PC-3 (cell line): ENCODE measurements at regions not wholly inside any gene's neighbourhood (a gene's known extent, or its start where the extent isn't known, plus 50 kb on each side); places are given as distances from the start of the nearest gene placed in this dataset.

Experiments used
- ATAC-seq: fragments of 200-7000 bp; cut with Tn5 transposase; 2 replicates; pipeline ENCODE4 v1.9.1; 2020; ENCODE audit warnings: mild to moderate bottlenecking, moderate library complexity
- BruUV-seq: library from RNA; stranded (reverse); fragments of 400-500 nt; replicated peaks from 2 replicates; lab custom pipeline; 2021; lab: Mats Ljungman, UMichigan
- CTCF ChIA-PET: fragments of 300-600 bp; sonication (Branson Sonifier 250); formaldehyde crosslinking; loops from one replicate; lab custom pipeline; 2022; ENCODE audit warnings: antibody characterized with exemption; lab: Charles Lee
- POLR2A ChIA-PET: fragments of 300-600 bp; sonication (Branson Sonifier 250); formaldehyde crosslinking; loops from one replicate; lab custom pipeline; 2022; ENCODE audit warnings: antibody characterized with exemption; ENCODE audit not compliant: unreplicated experiment; lab: Charles Lee
- DNase-seq: peaks from one replicate; pipeline ENCODE4 v3.0.0-alpha.2; 2015
- H2AFZ ChIP-seq: fragments of 300-600 bp; sonication (generic); 2 replicates; pipeline ENCODE4 v1.6.0; 2016; ENCODE audit warnings: antibody characterized with exemption, low read length
- H3F3A ChIP-seq: fragments of 300-600 bp; sonication (generic); one replicate; pipeline ENCODE4 v1.6.0; 2017; ENCODE audit warnings: antibody characterized with exemption, low read length, control low read depth, mild to moderate bottlenecking; ENCODE audit not compliant: unreplicated experiment
- H3K27ac ChIP-seq: fragments of 300-600 bp; sonication (generic); 2 replicates; pipeline ENCODE4 v1.5.1; 2016; ENCODE audit warnings: mild to moderate bottlenecking, low read length
- H3K27me3 ChIP-seq: fragments of 300-600 bp; sonication (generic); 2 replicates; pipeline ENCODE4 v1.6.1; 2016; ENCODE audit warnings: low read length, mixed read lengths
- H3K36me3 ChIP-seq: fragments of 300-600 bp; sonication (generic); 2 replicates; pipeline ENCODE4 v1.6.1; 2016; ENCODE audit warnings: low read depth, mixed run types, low read length, mixed read lengths
- H3K4me1 ChIP-seq: fragments of 300-600 bp; sonication (generic); 2 replicates; pipeline ENCODE4 v1.5.1; 2016; ENCODE audit warnings: low read length; ENCODE audit not compliant: insufficient read depth
- H3K4me2 ChIP-seq: fragments of 300-600 bp; sonication (generic); 2 replicates; pipeline ENCODE4 v1.6.0; 2016; ENCODE audit warnings: low read length
- H3K4me3 ChIP-seq: fragments of 300-600 bp; sonication (generic); 2 replicates; pipeline ENCODE4 v1.5.1; 2016; ENCODE audit warnings: mild to moderate bottlenecking, low read length, mixed read lengths
- H3K79me2 ChIP-seq: fragments of 300-600 bp; sonication (generic); 2 replicates; pipeline ENCODE4 v1.6.1; 2017; ENCODE audit warnings: low read length, mixed read lengths
- H3K9ac ChIP-seq: fragments of 300-600 bp; sonication (generic); 2 replicates; pipeline ENCODE4 v1.6.0; 2016; ENCODE audit warnings: mild to moderate bottlenecking, low read length
- H3K9me2 ChIP-seq: fragments of 300-600 bp; sonication (generic); replicated peaks from 2 replicates; pipeline ENCODE4 v1.6.1; 2016; ENCODE audit warnings: mixed run types, low read length, mixed read lengths
- H3K9me3 ChIP-seq: fragments of 300-600 bp; sonication (generic); 2 replicates; pipeline ENCODE4 v1.6.1; 2016; ENCODE audit warnings: low read length, mixed read lengths
- H4K20me1 ChIP-seq: fragments of 300-600 bp; sonication (generic); 2 replicates; pipeline ENCODE4 v1.6.1; 2016; ENCODE audit warnings: low read length, mixed read lengths
- EZH2 ChIP-seq: fragments of 300-600 bp; sonication (generic); IDR thresholded peaks from one replicate; pipeline ENCODE4 v1.6.1; 2017; ENCODE audit warnings: antibody characterized with exemption, mild to moderate bottlenecking, low read length; ENCODE audit not compliant: unreplicated experiment
- EZH2phosphoT487 ChIP-seq: fragments of 300-600 bp; sonication (generic); IDR thresholded peaks from 2 replicates; pipeline ENCODE4 v1.6.1; 2018; ENCODE audit warnings: mild to moderate bottlenecking, antibody characterized with exemption, low read length, borderline replicate concordance
- intact Hi-C: fragments of 100-400 bp; cut with micrococcal nuclease; formaldehyde crosslinking; loops from 2 replicates; pipeline ENCODE4 v1.9.0; 2023
- TF ChIP-seq, protein P1 (sequence below): fragments of 300-600 bp; sonication (generic); conservative IDR thresholded peaks from 2 replicates; pipeline ENCODE4 v1.5.1; 2017; ENCODE audit warnings: antibody characterized with exemption, low read depth, mild to moderate bottlenecking, low read length

DNA sequence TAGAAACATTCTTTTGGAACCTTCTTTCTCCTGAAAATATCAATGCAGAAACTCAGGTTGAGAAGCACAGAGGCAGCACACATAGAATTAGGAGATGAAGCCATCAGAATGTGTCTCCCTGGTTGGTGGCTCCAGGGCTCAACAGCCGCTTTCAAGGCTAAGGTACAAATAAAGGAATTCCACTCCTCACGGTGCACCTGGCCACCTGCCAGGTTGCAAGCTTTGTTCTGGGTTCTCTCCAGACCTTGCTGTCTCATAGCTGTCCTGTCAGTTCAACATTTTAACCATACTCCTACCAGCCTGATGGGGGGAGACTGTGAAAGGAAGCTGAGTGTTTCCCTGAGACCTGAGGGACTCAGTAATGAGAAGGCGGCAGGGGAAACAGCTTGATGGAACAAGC lies 96.3 kb upstream of the HPF1 start:
- ATAC-seq (no peak), DNase-seq (no peak)
- intact Hi-C loops: no loop called here
- Histone ChIP-seq H3K9me2 (no peaks in the 10 kb centered on the region), H3K27ac (no peak overlapping the region), H3K9ac (no peak overlapping the region), H3K4me2 (no peak overlapping the region), H3K36me3 (no peaks in the 10 kb centered on the region), H2AFZ (no peak overlapping the region), H4K20me1 (no peaks in the 10 kb centered on the region), H3F3A (no peaks in the 10 kb centered on the region), H3K9me3 (no peaks in the 10 kb centered on the region), H3K79me2 (no peaks in the 10 kb centered on the region), H3K4me3 (no peak overlapping the region), H3K27me3 (peaks cover 38% of the 10 kb centered on the region; the same call in 1 of the 2 replicates), H3K4me1 (no peaks in the 10 kb centered on the region)
- ChIA-PET CTCF (no interaction called here), POLR2A (no interaction called here)
- BruUV-seq: no TSS peak
- TF ChIP-seq EZH2 (no peak), EZH2phosphoT487 (no peak)
- TF ChIP-seq, protein P1, sequence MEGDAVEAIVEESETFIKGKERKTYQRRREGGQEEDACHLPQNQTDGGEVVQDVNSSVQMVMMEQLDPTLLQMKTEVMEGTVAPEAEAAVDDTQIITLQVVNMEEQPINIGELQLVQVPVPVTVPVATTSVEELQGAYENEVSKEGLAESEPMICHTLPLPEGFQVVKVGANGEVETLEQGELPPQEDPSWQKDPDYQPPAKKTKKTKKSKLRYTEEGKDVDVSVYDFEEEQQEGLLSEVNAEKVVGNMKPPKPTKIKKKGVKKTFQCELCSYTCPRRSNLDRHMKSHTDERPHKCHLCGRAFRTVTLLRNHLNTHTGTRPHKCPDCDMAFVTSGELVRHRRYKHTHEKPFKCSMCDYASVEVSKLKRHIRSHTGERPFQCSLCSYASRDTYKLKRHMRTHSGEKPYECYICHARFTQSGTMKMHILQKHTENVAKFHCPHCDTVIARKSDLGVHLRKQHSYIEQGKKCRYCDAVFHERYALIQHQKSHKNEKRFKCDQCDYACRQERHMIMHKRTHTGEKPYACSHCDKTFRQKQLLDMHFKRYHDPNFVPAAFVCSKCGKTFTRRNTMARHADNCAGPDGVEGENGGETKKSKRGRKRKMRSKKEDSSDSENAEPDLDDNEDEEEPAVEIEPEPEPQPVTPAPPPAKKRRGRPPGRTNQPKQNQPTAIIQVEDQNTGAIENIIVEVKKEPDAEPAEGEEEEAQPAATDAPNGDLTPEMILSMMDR: no peak

DNA sequence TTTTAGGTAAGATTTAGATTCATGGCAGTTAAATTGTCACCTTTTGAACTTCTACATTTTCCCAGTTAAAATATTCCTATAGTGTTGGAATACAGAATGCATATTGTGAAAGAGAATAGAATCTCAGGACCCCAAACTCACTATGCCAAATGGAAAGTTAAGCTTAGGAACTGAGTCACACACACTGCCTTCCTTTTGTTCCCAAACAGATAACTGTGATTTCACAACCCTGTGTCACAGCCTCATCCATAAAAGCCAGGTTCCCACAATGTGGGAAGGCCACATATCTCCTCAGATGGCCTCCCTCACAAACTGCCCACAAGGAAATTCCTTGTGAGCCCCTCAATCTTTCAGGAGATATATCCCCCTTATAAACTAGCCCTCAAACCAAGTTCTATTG lies 94.7 kb upstream of the HPF1 start:
- TF ChIP-seq EZH2 (no peak), EZH2phosphoT487 (no peak)
- TF ChIP-seq, protein P1: no peak
- POLR2A ChIA-PET: no interaction called here
- DNase-seq: no peak
- Histone ChIP-seq H4K20me1 (no peaks in the 10 kb centered on the region), H3K79me2 (no peaks in the 10 kb centered on the region), H3K9me3 (no peaks in the 10 kb centered on the region), H3K4me2 (no peak overlapping the region), H3F3A (no peaks in the 10 kb centered on the region), H3K27ac (no peak overlapping the region), H2AFZ (no peak overlapping the region), H3K36me3 (no peaks in the 10 kb centered on the region), H3K27me3 (peaks cover 43% of the 10 kb centered on the region; the same call in 1 of the 2 replicates), H3K4me3 (no peak overlapping the region), H3K9ac (no peak overlapping the region), H3K9me2 (no peaks in the 10 kb centered on the region), H3K4me1 (no peaks in the 10 kb centered on the region)
- CTCF ChIA-PET: no interaction called here
- intact Hi-C loops: no loop called here
- ATAC-seq: no peak
- no TSS peak for BruUV-seq

DNA sequence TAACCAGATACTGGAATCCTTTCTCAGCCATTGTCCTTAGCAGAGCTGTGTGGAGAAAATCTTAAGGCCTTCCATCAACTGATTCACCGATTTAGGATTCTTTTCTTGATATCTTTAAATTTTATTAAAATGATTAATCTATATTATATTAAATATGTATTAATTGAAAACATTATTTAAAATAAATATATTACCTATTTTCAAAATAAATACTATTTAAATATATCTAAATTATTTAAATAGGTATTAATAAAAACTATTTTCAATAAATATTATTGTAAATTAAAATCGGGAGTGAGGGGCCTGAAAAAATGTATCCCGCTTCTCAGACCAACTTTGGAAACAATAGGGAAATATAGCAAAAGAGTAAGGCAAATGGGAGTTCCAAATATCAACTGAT lies 94.0 kb upstream of the HPF1 start:
- Histone ChIP-seq H4K20me1 (no peaks in the 10 kb centered on the region), H3K27me3 (peaks cover 36% of the 10 kb centered on the region; the same call in 1 of the 2 replicates), H3K9me3 (no peaks in the 10 kb centered on the region), H3K36me3 (no peaks in the 10 kb centered on the region), H3K4me1 (no peaks in the 10 kb centered on the region), H3K9ac (no peak overlapping the region), H3K9me2 (no peaks in the 10 kb centered on the region), H3K79me2 (no peaks in the 10 kb centered on the region), H3K4me3 (no peak overlapping the region), H2AFZ (no peak overlapping the region), H3K4me2 (no peak overlapping the region), H3K27ac (no peak overlapping the region), H3F3A (no peaks in the 10 kb centered on the region)
- POLR2A ChIA-PET: no interaction called here
- CTCF ChIA-PET: no interaction called here
- DNase-seq (no peak), ATAC-seq (no peak)
- intact Hi-C loops: no loop called here
- no peak for TF ChIP-seq EZH2phosphoT487
- TF ChIP-seq EZH2: no peak
- TF ChIP-seq, protein P1: no peak
- BruUV-seq: no TSS peak
